Adrenal gland (tissue), 5 donors: ENCODE measurements at regions not wholly inside any gene's neighbourhood (a gene's known extent, or its start where the extent isn't known, plus 50 kb on each side); places are given as distances from the start of the nearest gene placed in this dataset.

ENCODE experiments used
- CTCF ChIP-seq, 6 experiments: fragments of 450-650 bp in 4 of 6; fragments of 200-600 bp in 2 of 6; sonication (generic) in 1 of 6; IDR thresholded peaks; 1 replicate in 5 of 6; 2 replicates in 1 of 6; pipeline versions ENCODE4 v1.5.1 to v1.8.0; 2016 to 2021; ENCODE audit warnings: antibody characterized with exemption in 6 of 6, mild to moderate bottlenecking in 2 of 6, moderate library complexity in 1 of 6
- POLR2A ChIP-seq, 2 donors: fragments of 450-650 bp; IDR thresholded peaks; one replicate each; pipeline ENCODE4 v1.6.1; 2017; ENCODE audit warnings: antibody characterized with exemption in 2 of 2, mild to moderate bottlenecking in 2 of 2, moderate library complexity in 1 of 2
- donor health status: DM: no; HTN: no; CAD: no.

GRCh38 chr13:68358294-68358705 is 1128.2 kb upstream of the PCDH9 start:
- TF ChIP-seq POLR2A (IDR thresholded peaks at IDR 0.05), result no peak
- TF ChIP-seq CTCF (IDR thresholded peaks at IDR 0.05), result no peak
